GM12874 (cell line): ENCODE measurements at regions not wholly inside any gene's neighbourhood (a gene's known extent, or its start where the extent isn't known, plus 50 kb on each side); places are given as distances from the start of the nearest gene placed in this dataset.

Experiments
- CTCF ChIP-seq: IDR thresholded peaks from 2 replicates; pipeline ENCODE4 v1.5.1; 2011; ENCODE audit warnings: low read depth, mild to moderate bottlenecking, control low read depth, low read length, moderate library complexity; ENCODE audit not compliant: insufficient read depth

GRCh38 chr11:106585061-106585460, 433.2 kb downstream of the GUCY1A2 start:
- no peak for TF ChIP-seq CTCF

- no peak for TF ChIP-seq CTCF
Measured at GRCh38 chr11:106594751-106595351, 423.4 kb downstream of the GUCY1A2 start.

- TF ChIP-seq CTCF: no peak
Measured at GRCh38 chr11:106601684-106602297, 416.5 kb downstream of the GUCY1A2 start.

- TF ChIP-seq CTCF: no peak
Measured at GRCh38 chr11:106608677-106609076, 409.6 kb downstream of the GUCY1A2 start.

- no peak for TF ChIP-seq CTCF
Measured at GRCh38 chr11:106614262-106614661, 404.0 kb downstream of the GUCY1A2 start.

- TF ChIP-seq CTCF: no peak
Measured at GRCh38 chr11:106619320-106619990, 398.8 kb downstream of the GUCY1A2 start.

- TF ChIP-seq CTCF: no peak
Measured at GRCh38 chr11:106621484-106621883, 396.8 kb downstream of the GUCY1A2 start.
